ENCODE measurements at regions not wholly inside any gene's neighbourhood (a gene's known extent, or its start where the extent isn't known, plus 50 kb on each side); places are given as distances from the start of the nearest gene placed in this dataset.
"Not testable (repeated sequence)": the region's sequence is repeated elsewhere in the genome, so short reads cannot be mapped to it uniquely, and the experiment has no call there.

DNA sequence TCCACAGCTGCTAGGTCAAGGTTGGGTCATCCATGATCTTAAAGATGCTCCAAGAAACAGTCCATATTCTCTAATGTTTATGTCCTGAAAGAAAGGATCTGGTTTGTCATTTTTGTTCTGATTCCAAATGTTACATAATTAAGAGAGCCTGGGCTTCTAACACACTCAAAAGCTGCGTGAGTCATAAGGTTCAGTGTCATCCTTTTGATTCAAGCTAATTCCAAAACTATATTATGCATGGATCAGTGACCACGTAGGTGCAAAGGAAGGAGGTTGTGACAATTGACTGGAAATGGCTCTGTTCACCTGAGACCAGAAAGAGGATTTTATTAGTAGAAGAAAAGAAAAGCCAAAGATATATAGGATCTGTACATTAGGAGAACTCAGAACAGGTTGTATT is 268.7 kb upstream of the GK2 start:
- H3K4me3 ChIP-seq (ENCODE audit: low read depth, low read length) = no peak overlapping the region
- no peak for DNase-seq (ENCODE audit: low read depth, low spot score)
- in situ Hi-C loops (cut with HindIII; ENCODE audit: low sequenced_read_pairs) = no loop called here
- TF ChIP-seq, protein P1, sequence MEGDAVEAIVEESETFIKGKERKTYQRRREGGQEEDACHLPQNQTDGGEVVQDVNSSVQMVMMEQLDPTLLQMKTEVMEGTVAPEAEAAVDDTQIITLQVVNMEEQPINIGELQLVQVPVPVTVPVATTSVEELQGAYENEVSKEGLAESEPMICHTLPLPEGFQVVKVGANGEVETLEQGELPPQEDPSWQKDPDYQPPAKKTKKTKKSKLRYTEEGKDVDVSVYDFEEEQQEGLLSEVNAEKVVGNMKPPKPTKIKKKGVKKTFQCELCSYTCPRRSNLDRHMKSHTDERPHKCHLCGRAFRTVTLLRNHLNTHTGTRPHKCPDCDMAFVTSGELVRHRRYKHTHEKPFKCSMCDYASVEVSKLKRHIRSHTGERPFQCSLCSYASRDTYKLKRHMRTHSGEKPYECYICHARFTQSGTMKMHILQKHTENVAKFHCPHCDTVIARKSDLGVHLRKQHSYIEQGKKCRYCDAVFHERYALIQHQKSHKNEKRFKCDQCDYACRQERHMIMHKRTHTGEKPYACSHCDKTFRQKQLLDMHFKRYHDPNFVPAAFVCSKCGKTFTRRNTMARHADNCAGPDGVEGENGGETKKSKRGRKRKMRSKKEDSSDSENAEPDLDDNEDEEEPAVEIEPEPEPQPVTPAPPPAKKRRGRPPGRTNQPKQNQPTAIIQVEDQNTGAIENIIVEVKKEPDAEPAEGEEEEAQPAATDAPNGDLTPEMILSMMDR (IDR thresholded peaks at IDR 0.05; ENCODE audit: low read depth, low read length) = no peak

DNA sequence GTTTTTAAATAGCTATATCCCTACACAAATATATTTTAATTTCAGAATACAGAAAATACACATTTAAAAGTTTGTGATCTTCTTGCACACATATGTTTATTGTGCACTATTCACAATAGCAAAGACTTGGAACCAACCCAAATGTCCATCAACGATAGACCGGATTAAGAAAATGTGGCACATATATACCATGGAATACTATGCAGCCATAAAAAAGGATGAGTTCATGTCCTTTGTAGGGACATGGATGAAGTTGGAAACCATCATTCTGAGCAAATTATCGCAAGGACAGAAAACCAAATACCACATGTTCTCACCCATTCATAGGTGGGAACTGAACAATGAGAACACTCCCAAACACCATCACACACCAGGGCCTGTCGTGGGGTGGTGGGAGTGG is 266.9 kb upstream of the GK2 start:
- H3K4me3 ChIP-seq (ENCODE audit: low read depth, low read length); DNase-seq (ENCODE audit: low read depth, low spot score); in situ Hi-C loops (cut with HindIII; ENCODE audit: low sequenced_read_pairs): not testable (repeated sequence)

DNA sequence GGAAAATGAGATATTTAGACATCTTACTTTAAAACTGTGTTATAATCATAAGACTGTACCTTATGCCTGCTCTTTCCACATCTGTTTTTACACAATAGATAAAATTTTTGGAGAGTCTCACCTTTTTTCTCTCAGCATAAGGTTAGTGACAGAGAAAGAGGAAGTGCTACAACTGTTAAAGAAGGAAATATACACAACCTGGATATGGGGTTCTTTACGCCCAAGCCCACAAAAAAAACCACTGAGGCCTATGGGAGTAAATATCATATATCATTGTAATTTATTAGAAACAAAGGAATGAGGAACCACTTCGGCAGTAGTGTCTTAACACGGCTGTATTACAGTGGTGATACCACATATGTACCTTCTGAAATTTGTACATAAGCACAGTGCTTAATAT is 265.9 kb upstream of the GK2 start:
- no peak for DNase-seq (ENCODE audit: low read depth, low spot score)
- H3K4me3 ChIP-seq (ENCODE audit: low read depth, low read length) = no peak overlapping the region
- in situ Hi-C loops (cut with HindIII; ENCODE audit: low sequenced_read_pairs) = no loop called here
- TF ChIP-seq, protein P1 (IDR thresholded peaks at IDR 0.05; ENCODE audit: low read depth, low read length) = no peak

DNA sequence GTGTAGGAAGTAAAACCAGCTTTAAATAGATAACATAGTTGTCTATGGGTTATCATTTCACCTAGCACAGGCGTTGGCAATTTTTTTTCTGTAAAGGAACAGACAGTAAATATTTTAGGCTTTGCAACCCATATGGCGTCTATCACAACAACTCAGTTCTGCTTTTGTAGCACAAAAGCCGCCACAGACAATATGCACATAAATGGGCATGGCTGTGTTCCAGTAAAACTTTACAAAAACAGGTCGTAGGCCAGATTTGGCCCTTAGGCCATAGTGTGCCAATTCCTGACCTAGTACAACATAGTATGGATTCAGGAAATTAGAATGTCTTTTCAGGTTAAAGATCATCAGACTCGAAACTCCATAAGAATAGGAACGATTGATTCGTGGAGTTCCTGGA is 265.3 kb upstream of the GK2 start:
- DNase-seq (ENCODE audit: low read depth, low spot score) = no peak
- H3K4me3 ChIP-seq (ENCODE audit: low read depth, low read length) = no peak overlapping the region
- in situ Hi-C loops (cut with HindIII; ENCODE audit: low sequenced_read_pairs) = no loop called here
- TF ChIP-seq, protein P1 (IDR thresholded peaks at IDR 0.05; ENCODE audit: low read depth, low read length) = no peak

DNA sequence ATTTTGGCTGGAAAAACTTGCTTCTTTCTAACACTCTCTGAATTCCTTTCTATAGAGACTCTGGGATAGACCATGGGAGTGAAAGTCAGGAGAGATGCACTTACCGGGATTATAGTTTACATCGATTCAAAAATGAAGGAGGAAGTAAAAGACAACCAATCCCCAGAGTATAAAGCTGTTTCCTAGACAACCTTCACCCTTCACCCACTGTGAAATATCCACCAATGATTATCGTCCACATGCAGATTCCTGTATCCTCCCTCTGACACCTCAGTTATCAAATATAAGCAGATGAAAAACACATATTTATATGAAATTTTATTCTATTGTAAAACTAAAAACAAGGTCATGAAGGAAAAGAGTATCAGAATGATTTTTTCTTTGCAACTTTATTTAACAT is 258.8 kb upstream of the GK2 start:
- TF ChIP-seq, protein P1 (IDR thresholded peaks at IDR 0.05; ENCODE audit: low read depth, low read length) = no peak
- in situ Hi-C loops (cut with HindIII; ENCODE audit: low sequenced_read_pairs) = no loop called here
- no peak overlapping the region for H3K4me3 ChIP-seq (ENCODE audit: low read depth, low read length)
- DNase-seq (ENCODE audit: low read depth, low spot score) = no peak

DNA sequence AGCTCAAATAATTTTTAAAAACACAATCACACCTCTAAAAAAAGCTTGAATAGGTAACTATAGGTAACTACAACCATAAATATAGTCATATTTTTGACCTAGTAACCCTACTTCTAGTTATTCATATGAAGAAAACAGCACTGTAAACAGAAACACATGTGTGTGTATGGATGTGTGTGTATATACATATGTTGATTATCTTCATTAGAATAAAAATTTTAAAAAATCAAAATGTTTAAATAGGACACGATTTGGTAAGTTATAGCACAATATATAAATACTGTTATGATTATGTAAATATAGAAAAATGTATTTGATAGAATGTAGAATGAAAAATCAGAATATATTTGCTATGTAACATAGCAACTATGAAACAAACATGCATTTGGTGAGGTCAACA is 258.1 kb upstream of the GK2 start:
- no peak overlapping the region for H3K4me3 ChIP-seq (ENCODE audit: low read depth, low read length)
- TF ChIP-seq, protein P1 (IDR thresholded peaks at IDR 0.05; ENCODE audit: low read depth, low read length) = no peak
- in situ Hi-C loops (cut with HindIII; ENCODE audit: low sequenced_read_pairs) = no loop called here
- DNase-seq (ENCODE audit: low read depth, low spot score) = no peak

DNA sequence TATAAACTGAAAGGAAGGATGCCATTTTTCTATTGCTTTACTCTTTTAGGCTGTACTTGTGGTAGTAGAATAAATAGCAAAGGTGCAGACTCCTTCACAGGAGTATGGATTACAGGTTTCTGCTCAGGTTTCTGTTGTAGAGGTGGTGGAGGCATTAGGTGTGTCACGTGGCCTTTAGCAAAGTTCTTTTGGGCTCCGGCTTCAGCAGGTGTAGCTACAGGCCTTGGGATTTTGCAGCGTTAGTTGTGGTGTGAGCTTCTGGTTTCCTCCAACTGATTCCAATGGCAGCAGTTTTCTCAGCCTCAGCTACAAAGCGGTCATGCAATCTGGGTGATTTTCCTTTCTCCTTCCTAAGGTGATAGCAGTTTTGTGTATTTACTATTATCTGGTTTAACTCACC is 255.8 kb upstream of the GK2 start:
- no peak for DNase-seq (ENCODE audit: low read depth, low spot score)
- in situ Hi-C loops (cut with HindIII; ENCODE audit: low sequenced_read_pairs) = no loop called here
- TF ChIP-seq, protein P1 (IDR thresholded peaks at IDR 0.05; ENCODE audit: low read depth, low read length) = no peak
- no peak overlapping the region for H3K4me3 ChIP-seq (ENCODE audit: low read depth, low read length)

All from astrocyte of the spinal cord (primary cell).